HG03097 (cell line): ENCODE measurements at regions not wholly inside any gene's neighbourhood (a gene's known extent, or its start where the extent isn't known, plus 50 kb on each side); places are given as distances from the start of the nearest gene placed in this dataset.
A peak's percentile ranks its signal among the peaks of the same experiment; 100 is the strongest.

Source experiments
- ATAC-seq: cut with Tn5 transposase; IDR thresholded peaks from one replicate; pipeline ENCODE4 v1.9.1; 2021; ENCODE audit not compliant: unreplicated experiment, low FRiP score

DNA sequence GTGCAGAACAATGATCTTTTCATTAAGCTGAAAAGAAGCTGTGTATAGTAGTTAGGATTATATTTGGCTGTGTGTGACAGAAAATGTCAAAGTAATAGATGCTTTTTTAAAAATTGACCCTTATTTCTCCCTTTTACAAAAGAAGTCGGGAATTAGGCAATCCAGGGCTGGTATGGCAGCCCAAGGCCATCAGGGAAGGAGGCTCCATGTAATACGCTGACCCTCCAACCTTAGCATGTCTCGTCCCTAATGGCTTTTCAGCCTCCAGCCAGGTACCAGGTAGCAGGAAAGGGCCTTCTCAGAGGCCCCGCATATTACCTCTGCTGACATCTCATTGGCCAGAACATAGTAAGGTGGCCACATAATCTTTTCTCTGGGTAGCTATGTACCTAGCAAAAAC lies 79.7 kb downstream of the VCPKMT start:
- no peak for ATAC-seq

DNA sequence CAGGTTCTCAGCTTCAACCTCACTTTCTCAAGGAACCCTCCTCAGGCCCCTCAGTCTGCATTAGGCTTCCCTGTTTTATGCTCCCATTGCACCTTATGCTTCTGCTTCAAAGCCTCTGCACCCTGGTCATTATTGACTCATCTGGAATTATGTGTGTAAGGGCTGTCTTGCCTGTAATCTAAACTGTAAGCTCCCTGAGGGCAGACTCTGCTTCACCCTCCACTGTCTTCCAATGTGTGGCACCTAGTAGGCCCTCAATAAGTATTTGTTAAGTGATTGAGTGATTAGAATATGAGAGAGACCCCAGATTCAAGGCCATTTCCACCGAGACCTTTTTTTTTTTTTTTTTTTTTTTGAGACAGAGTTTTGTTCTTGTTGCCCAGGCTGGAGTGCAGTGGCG lies 79.1 kb downstream of the VCPKMT start:
- no peak for ATAC-seq

DNA sequence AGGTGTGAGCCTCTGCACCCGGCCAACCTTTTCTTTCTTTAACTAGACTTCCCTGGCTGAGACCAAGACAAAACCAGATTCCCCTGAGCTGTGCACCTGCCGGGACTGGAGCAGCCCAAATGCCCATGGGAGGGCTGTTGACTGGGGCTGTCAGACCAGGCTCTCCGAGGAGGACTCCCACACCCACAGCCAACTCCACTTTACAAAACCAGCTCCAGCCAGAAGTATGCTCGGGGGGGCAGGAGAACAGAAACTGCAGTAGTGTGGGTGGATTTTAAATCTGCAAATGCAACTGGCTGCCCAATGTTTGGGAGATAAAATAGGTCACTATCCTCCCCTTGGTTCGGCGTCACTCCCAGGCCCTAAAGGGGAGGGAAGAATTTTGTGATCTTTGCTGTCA lies 78.5 kb downstream of the VCPKMT start:
- ATAC-seq = no peak

DNA sequence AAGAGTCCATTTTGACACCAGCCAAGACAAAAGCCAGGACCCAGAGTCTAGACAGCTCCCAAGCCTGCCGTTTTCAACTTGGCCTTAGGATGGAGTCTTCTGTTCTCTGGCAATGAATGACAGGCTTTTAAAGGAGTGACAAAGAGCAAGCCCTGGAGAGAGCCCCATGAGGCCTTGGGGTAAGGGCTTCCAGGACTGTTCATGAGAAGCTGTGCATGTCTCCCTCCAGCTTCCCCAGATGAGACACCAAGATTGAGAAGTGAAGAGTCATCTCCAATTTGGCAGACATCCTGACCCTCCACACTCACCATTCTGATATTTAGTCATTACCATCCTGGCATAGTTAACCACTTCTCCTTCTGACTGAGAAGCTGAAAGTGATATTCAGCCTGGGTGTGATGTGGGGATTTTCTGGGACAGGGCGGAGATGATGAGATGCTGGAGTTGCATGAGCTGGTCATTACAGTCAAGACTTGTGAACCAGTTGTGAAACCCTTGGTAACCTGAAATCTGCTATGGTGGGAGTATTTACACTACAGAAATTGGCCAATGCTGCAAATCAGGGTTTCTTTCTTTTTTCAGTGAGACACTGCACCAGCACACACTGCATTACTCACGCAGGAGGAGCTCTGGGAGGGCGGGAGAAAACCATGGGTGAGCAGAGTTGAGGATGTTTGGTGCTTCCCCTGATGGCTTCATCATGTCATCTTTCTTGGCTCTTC lies 77.8 kb downstream of the VCPKMT start:
- peak; percentile 77 for ATAC-seq

DNA sequence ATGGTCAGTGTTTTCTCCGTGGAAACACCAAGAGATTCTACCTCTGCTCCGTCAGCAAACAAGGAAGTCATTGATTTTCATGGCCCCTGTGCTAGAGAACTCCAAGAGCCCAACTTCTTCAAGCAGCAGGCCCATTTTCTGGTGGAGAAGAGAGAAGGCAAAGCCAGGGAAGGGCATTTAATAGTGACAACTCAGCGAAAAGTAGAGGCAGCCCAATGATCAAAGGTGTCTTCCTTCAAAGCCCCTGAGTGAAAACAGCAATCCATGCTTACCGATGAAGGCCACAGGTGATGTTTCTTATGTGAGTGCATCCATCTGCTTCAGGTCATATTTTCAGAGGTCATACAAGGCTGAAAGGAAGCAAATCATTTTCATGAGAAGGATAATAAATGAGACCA lies 77.3 kb downstream of the VCPKMT start:
- no peak for ATAC-seq

DNA sequence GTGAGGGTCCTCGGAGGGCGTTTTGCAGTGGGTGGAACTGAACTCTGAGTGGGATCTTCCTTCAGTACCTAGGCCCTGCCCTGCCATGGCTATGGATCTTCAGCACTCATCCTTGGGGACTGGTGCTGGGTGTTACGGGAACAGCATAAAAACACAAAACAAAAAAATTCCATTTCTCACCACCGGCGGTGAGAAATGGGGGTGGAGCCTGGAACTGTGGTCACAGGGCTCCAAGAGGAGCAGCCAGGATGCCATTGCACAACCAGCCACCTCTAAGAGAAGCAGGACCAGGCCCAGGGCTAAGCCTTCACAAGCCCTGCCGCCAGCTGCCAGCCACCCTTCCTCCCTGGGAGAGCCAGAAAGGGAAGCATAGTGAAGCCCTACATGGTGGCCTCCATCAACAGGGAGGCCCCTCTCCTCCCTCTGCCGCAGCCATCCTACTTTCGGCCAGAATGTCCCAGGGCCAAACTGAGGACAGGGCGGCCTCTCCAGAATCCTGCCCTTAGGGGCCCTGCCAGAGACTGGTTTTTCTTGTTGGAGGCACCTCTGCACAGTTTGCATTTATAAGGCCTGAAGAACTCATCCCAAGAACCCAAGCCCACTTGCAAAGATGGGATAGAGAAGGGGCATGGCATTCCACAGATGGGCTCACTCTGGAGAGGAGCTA lies 76.5 kb downstream of the VCPKMT start:
- no peak for ATAC-seq

DNA sequence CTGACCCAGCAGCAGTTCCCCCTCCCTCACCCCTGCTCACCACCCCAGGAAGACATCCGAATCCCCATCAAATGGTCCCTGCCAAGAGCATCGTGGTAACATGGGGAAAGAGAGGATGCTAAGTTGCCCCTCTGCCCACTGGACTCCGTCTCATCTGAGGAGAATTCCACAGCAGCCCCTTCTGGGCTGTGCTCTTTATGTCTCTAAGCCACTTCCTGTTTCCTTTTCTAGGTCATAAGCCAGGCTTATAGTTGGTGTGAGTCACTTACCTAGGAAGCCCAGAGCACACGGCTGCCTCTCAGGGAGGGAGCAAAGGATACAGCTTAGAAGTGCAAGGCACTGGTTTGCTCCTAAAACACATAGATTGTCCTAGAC lies 76.0 kb downstream of the VCPKMT start:
- ATAC-seq = no peak

DNA sequence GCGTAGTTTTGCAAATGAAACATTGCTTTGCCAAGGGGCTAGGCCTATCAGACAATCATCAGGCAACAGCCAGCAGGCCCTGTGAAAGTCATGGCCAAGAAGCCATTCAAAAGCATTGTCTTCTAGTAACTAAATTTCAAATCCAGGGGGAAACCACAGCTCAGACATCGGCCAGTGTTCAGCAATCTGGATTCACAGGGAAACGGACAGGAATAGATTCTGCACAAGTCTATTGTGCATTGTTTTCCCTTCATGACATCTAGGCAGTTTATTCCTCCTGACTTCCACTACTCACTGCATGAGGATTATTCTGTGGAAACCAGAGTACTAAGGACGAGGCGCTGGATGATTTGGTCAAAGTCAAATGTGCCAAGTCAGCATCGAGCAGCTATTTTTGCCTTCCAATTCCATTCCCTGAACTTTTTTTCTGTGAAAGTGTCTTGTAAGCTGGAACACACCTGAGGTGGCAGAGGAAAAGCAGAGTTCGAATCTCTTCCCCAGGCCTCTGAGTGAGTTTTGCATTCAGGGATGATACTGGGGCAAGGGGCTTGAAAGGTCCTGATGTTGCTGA lies 75.4 kb downstream of the VCPKMT start:
- no peak for ATAC-seq

DNA sequence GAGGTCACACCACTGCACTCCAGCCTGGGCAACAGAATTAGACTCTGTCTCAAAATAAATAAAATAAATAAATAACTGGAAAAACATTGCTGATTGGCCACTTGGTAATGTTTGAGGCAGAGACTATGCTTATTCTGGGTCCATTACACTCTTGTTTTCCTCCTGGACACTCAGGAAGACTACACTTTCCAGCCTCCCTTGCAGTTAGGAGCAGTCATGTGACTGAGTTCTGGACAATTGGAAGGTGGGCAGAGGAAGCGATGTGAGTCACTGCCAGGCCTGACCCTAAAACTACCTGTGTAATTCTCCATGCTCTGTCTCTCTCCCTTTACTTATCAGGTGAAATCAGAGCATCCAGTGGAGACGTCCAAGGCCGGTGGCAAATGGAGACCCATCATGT lies 74.4 kb downstream of the VCPKMT start:
- no peak for ATAC-seq

DNA sequence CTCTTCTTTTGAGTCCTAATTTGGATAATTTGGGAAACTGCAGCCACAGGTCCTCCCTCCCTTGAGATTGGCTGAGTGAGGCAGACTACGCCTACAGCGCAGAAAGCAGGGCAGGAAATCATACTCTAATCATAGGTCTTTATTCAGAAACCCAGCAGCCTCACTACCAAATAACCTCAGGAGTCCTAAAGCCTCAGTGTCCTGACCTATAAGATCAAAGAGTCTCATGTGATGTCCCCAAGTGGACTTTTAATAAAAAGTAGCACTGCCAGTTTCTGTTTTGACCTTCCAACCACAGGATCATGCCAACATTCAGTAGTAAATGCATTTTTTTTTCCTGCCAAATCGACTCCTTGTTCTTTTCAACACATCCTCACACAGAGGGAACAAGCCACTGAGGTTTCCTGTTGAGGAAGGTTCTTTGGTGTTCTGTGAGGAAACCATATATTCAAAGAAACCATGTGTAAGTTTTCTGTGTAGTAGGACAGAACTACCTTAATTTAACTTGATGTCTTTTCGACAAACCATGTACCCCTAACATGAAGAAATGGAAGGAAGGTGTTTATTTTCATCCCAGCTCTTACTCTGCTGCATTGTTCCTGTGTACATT lies 72.2 kb downstream of the VCPKMT start:
- no peak for ATAC-seq

DNA sequence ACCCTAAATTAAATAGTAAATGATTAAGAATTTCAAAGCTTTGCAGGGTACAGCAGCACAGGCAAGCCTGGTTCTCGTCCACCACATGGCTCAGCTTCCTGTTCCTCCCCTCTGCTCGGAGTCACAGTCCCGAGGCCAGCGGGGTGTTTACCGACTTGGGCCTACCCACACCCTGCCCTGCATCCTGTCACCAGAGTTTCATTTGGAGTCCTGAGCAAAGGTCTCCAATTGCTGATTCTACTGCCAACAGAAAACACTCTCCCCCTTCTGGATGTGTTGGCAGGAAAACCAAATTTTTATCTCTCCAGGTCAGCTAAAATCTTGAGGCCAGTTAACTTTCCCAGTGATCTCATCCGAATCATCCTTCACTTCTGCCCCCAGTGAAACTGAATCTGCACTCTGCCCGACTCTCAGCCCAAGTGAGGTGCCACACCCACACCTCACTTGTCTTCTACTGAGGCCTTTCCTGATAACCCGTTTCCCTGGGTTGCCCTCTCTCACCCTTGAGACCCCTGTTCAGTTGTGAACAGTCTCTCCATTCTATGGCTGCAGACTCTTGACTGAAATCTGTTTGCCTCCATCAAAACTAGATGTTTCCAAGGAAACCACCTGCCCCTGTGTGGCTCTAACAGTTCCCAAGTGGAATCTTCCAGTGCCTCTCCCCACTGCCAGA lies 71.2 kb downstream of the VCPKMT start:
- peak; percentile 70 for ATAC-seq

DNA sequence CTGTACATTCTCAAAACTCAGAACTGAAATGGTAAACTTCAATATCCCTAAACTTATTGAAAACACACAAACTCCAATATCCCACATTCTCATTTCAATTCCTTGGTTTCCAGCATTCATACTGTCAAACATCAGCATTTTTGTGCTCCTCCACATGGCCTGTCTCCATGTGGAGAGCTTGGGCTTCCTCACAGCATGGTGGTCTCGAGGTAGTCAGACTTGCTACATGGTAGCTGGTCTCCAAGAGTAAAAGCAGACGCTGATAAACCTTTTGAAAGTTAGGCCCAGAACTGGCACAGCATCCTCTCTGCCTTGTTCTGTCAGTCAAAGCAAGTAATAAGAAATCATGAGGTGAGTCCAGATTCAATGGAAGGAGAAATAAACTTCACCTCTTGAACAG lies 70.5 kb downstream of the VCPKMT start:
- no peak for ATAC-seq

DNA sequence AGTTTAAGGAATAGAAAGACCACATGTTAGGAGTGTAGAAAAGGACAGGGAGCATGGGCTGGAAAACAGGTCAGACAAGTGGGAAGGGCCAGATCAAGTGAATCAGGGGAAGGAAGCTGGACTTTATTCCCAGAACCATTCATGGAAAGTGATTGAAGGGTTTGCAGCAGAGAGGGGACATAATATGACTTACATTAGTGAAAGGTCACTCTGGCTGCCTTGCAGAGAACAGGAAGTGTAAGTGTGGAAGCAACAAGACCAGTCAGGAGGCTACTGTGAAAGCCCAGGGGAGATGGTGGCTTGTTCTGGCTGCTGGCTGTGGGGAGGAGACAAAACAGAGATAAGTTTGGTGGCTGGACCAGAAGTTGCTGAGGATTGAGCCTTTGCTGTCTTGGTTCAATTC lies 69.1 kb downstream of the VCPKMT start:
- ATAC-seq = peak; percentile 59

DNA sequence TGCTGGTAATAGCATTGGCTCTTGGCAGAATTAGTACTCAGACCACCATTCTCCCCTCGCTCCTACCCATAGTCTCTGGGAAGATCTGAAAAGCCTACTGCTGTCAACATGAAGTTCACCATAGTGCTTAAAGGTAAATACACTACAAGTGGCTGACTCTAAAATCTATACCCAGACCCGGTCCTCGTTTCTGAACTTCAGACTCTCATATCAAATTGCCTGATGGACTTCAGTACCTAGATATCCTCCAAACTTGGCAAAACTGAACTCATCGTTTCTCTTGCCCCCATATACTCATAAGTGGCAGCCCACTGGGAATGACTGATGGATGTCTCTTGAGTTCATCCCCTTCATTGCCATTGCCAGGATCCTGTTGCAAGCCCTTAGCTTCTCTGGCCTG lies 67.3 kb downstream of the VCPKMT start:
- ATAC-seq = no peak

DNA sequence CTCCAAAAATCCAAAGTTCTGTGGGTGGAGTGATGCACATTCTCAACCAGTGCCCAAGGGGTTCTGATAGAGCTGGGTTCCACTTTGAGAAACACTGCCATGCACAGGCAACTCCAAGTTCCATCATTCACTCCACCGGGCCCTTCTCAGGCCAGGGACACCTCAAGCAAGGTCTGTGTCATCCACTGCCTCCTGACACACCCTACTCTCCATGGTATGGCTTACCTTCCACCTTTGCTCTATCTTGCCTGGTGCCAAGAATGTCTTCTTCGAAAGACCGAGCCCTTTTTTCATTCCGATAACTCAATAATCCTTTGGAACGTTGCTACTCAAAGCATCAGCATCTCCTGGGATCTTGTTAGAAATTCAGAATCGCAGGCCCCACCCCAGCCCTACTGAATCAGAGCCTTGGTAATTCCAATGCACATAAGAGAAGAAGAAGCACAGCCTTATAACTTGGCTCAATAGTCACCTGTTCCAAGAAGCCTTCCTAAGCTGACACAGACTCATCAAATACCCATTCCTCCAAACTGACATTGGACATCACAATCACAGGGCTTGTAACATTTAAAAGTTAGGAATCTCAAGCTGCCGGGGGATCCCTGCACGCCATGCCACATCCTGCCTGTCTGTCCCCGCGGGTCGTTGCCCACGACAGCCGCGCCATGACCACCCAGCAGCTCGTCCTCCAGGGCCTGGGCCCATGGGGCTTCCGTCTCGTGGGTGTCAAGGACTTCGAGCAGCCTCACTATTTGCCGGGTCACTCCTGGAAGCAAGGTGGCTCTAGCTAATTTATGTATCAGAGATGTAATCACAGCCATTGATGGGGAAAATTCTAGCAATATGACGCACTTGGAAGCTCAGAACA lies 66.4 kb downstream of the VCPKMT start:
- no peak for ATAC-seq

DNA sequence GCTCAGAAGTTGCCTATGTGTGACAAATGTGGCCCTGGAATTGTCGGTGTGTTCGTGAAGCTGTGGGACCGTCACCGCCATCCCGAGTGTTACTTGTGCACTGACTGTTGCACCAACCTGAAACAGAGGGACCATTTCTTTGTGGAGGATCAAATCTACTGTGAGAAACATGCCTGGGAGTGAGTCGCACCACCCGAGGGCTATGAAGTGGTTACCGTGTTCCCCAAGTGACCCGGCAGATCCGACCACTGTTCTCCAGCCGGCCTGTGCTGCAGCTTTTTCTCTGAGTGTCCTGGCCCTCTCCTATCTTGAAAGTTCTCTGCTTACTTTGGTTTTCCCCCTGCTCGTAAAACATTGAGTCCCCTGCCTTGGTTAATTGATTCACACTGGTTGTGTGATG lies 65.3 kb downstream of the VCPKMT start:
- ATAC-seq = no peak

DNA sequence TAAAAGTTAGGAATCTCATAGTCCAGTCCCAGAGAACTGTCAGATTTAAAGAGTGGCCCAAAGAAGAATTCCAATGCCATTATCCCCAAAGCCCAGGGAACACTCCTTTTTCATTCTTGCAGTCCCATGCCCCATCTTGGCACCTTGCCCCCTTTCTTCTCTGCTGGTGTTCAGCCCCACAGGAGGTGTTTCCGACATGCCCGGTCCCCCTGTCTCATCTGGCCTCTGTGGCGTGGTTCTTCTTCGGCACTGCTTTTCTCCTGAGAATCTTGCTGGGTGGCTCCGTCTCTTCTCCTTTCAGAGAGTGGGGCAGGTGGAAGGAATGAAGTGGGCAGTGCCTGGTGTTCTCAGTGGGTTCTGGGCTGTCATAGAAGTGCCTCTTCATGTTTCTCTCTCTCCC lies 64.7 kb downstream of the VCPKMT start:
- ATAC-seq = no peak

DNA sequence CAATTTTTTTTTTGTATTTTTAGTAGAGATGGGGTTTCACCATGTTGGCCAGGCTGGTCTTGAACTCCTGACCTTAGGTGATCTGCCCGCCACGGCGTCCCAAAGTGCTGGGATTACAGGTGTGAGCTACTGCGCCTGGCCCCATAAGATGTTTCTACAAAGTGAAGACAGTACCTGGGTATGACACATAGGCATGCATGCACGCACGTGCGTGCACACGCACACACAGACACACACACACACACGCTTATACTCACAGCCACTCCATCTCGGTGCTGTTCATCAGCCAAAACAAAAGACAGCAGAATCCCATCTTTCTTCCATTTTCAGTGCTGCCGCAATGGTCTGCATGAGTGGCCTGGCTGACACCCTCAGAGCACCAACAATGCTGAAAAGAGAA lies 63.9 kb downstream of the VCPKMT start:
- ATAC-seq = no peak

DNA sequence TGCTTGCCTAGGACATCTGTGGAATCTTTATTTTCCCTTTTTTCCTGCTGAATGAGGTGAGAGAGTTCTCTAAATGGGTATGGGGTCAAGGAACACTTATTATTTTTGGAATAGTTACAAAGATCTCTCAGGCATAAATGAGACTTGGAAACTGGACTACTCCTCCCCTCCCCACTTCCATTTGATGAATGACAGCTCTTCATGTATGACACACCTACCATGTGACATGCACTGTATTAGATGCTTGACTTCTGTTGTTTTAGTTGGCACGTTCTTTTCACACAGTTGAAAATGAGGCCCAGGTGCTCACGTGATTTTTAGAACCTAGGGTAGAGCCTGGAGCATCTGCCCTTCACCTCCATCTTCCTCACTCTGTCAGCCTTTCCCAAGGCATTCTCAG lies 62.4 kb downstream of the VCPKMT start:
- no peak for ATAC-seq

DNA sequence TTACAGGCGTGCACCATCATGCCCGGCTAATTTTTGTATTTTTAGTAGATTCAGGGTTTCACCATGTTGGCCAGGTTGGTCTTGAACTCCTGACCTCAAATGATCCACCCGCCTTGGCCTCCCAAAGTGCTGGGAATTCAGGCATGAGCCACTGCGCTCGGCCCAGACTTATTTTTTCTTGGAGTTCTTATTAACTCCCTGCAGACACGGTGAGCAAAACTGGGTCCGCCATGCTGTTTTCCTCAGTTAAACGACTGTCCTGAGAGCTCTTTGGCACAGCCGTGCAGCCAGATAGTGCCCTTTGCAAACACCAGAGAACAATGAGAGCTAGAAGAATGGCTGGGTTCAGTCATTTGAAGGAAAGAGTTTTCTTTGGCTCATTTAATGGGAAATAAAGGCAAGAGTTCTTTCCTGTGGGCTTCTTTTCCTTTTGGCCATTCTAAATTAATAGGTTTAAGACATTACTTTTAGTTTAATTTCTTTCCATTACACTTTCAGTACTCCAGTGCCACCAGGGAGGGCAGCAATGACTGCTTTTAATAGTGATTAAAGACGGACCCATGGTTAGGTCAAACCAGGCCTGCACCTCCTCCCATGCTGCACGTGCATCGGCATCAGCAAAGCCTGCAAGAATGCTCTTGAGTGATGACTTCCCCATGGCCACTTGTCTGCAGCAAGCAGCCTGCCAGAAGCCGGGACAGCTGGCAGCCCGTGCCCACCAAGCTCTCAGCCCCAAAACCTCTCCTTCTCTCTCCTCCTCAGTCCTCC lies 60.7 kb downstream of the VCPKMT start:
- no peak for ATAC-seq
